H9 (cell line): ENCODE measurements at regions not wholly inside any gene's neighbourhood (a gene's known extent, or its start where the extent isn't known, plus 50 kb on each side); places are given as distances from the start of the nearest gene placed in this dataset.
A peak's percentile ranks its signal among the peaks of the same experiment; 100 is the strongest.

Source experiments
- DNase-seq: peaks from one replicate; pipeline ENCODE4 v3.0.0-alpha.2; 2017
- H2AFZ ChIP-seq: one replicate; pipeline ENCODE4 v1.6.1; 2013; ENCODE audit warnings: mild to moderate bottlenecking, low read length, control low read depth, moderate library complexity
- H2AK5ac ChIP-seq: 2 replicates; pipeline ENCODE4 v1.6.1; 2013; ENCODE audit warnings: low read length, control low read depth, mixed read lengths; ENCODE audit not compliant: insufficient read length
- H2BK120ac ChIP-seq: one replicate; pipeline ENCODE4 v1.6.1; 2013; ENCODE audit warnings: low read depth, mild to moderate bottlenecking, low read length, control low read depth, inconsistent platforms; ENCODE audit not compliant: poor library complexity, severe bottlenecking
- H2BK12ac ChIP-seq: 2 replicates; pipeline ENCODE4 v1.6.1; 2013; ENCODE audit warnings: low read length, control low read depth, mixed read lengths, low read depth; ENCODE audit not compliant: insufficient read length
- H2BK15ac ChIP-seq: 2 replicates; pipeline ENCODE4 v1.6.1; 2013; ENCODE audit warnings: low read depth, low read length, control low read depth
- H2BK20ac ChIP-seq: one replicate; pipeline ENCODE4 v1.6.1; 2013; ENCODE audit warnings: low read depth, mild to moderate bottlenecking, low read length, control low read depth, inconsistent platforms; ENCODE audit not compliant: poor library complexity, severe bottlenecking
- H2BK5ac ChIP-seq: 2 replicates; pipeline ENCODE4 v1.6.1; 2013; ENCODE audit warnings: low read length, control low read depth, mixed read lengths; ENCODE audit not compliant: insufficient read length
- H3K14ac ChIP-seq: 2 replicates; pipeline ENCODE4 v1.6.1; 2013; ENCODE audit warnings: low read length, control low read depth; ENCODE audit not compliant: insufficient read depth
- H3K18ac ChIP-seq: 2 replicates; pipeline ENCODE4 v1.6.1; 2013; ENCODE audit warnings: low read depth, mild to moderate bottlenecking, mixed read lengths, low read length, control low read depth; ENCODE audit not compliant: insufficient read length
- H3K23ac ChIP-seq: 2 replicates; pipeline ENCODE4 v1.6.1; 2013; ENCODE audit warnings: low read length, control low read depth, mixed read lengths, low read depth; ENCODE audit not compliant: insufficient read length
- H3K23me2 ChIP-seq: 2 replicates; pipeline ENCODE4 v1.6.1; 2013; ENCODE audit warnings: low read depth, mild to moderate bottlenecking, mixed read lengths, low read length, control low read depth; ENCODE audit not compliant: insufficient read length, poor library complexity, severe bottlenecking
- H3K27ac ChIP-seq: 2 replicates; pipeline ENCODE4 v1.5.1; 2013; ENCODE audit warnings: low read length, control low read depth, mixed read lengths, low read depth; ENCODE audit not compliant: insufficient read length
- H3K27me3 ChIP-seq: 2 replicates; pipeline ENCODE4 v1.6.1; 2013; ENCODE audit warnings: low read length, control low read depth, inconsistent platforms; ENCODE audit not compliant: insufficient read depth
- H3K4ac ChIP-seq: 2 replicates; pipeline ENCODE4 v1.6.1; 2013; ENCODE audit warnings: low read depth, mild to moderate bottlenecking, control low read depth, inconsistent platforms, low read length, moderate library complexity
- H3K4me1 ChIP-seq: 2 replicates; pipeline ENCODE4 v1.6.1; 2013; ENCODE audit warnings: low read length, control low read depth, inconsistent platforms; ENCODE audit not compliant: insufficient read depth
- H3K4me2 ChIP-seq: 2 replicates; pipeline ENCODE4 v1.6.1; 2013; ENCODE audit warnings: low read length, control low read depth, mixed read lengths; ENCODE audit not compliant: insufficient read length, insufficient read depth
- H3K56ac ChIP-seq: 2 replicates; pipeline ENCODE4 v1.6.1; 2013; ENCODE audit warnings: low read depth, mild to moderate bottlenecking, mixed read lengths, low read length, control low read depth; ENCODE audit not compliant: insufficient read length
- H3K79me1 ChIP-seq: 2 replicates; pipeline ENCODE4 v1.6.1; 2013; ENCODE audit warnings: low read depth, mild to moderate bottlenecking, moderate library complexity, low read length, control low read depth, inconsistent platforms; ENCODE audit not compliant: insufficient read depth, poor library complexity, severe bottlenecking
- H3K79me2 ChIP-seq: 2 replicates; pipeline ENCODE4 v1.6.1; 2013; ENCODE audit warnings: low read length, control low read depth, inconsistent platforms; ENCODE audit not compliant: insufficient read depth
- H3K9ac ChIP-seq: 2 replicates; pipeline ENCODE4 v1.6.1; 2013; ENCODE audit warnings: low read length, control low read depth, mixed read lengths; ENCODE audit not compliant: insufficient read length; ENCODE audit errors: extremely low read depth
- H3K9me3 ChIP-seq: one replicate; pipeline ENCODE4 v1.6.1; 2013; ENCODE audit warnings: low read depth, low read length, inconsistent platforms; ENCODE audit not compliant: control insufficient read depth
- H3T11ph ChIP-seq: one replicate; pipeline ENCODE4 v1.6.1; 2013; ENCODE audit warnings: mild to moderate bottlenecking, low read length, control low read depth, inconsistent platforms
- H4K20me1 ChIP-seq: one replicate; pipeline ENCODE4 v1.6.1; 2013; ENCODE audit not compliant: control insufficient read depth, insufficient read length, insufficient read depth
- H4K5ac ChIP-seq: 2 replicates; pipeline ENCODE4 v1.6.1; 2013; ENCODE audit warnings: low read depth, mild to moderate bottlenecking, mixed read lengths, low read length, control low read depth; ENCODE audit not compliant: insufficient read length
- H4K8ac ChIP-seq: replicated peaks from 2 replicates; pipeline ENCODE4 v1.6.1; 2013; ENCODE audit warnings: low read length, control low read depth, mixed read lengths, low read depth; ENCODE audit not compliant: insufficient read length
- H4K91ac ChIP-seq: 2 replicates; pipeline ENCODE4 v1.6.1; 2013; ENCODE audit warnings: low read depth, mild to moderate bottlenecking, moderate library complexity, mixed read lengths, low read length, control low read depth; ENCODE audit not compliant: insufficient read length
- H3K27ac Mint-ChIP-seq, 3 experiments: 2 replicates in 2 of 3; 3 replicates in 1 of 3; pipeline ENCODE4 v1.8.0; 2020 to 2021; ENCODE audit warnings: mixed read lengths in 3 of 3, mild to moderate bottlenecking in 1 of 3, moderate library complexity in 1 of 3
- H3K27me3 Mint-ChIP-seq: 2 replicates; pipeline ENCODE4 v1.8.0; 2021; ENCODE audit warnings: low read depth, mild to moderate bottlenecking, moderate library complexity, mixed read lengths
- H3K36me3 Mint-ChIP-seq, 3 experiments: 2 replicates in 2 of 3; 3 replicates in 1 of 3; pipeline ENCODE4 v1.8.0; 2020 to 2021; ENCODE audit warnings: low read depth in 3 of 3, mixed read lengths in 3 of 3; ENCODE audit not compliant: insufficient read depth in 1 of 3
- H3K4me1 Mint-ChIP-seq, 2 experiments: 2 replicates each; pipeline ENCODE4 v1.8.0; 2020; ENCODE audit warnings: mixed read lengths in 2 of 2
- H3K4me3 Mint-ChIP-seq, 2 experiments: 2 replicates in 1 of 2; 3 replicates in 1 of 2; pipeline ENCODE4 v1.8.0; 2020 to 2021; ENCODE audit warnings: mild to moderate bottlenecking in 2 of 2, mixed read lengths in 2 of 2, moderate library complexity in 1 of 2
- H3K9me3 Mint-ChIP-seq, 2 experiments: 2 replicates in 1 of 2; 3 replicates in 1 of 2; pipeline ENCODE4 v1.8.0; 2020; ENCODE audit warnings: mild to moderate bottlenecking in 2 of 2, mixed read lengths in 2 of 2, moderate library complexity in 1 of 2
- CTCF ChIP-seq: fragments of 200-600 bp; sonication (generic); conservative IDR thresholded peaks from 3 replicates; pipeline ENCODE4 v1.8.0; 2021; ENCODE audit warnings: antibody characterized with exemption, mild to moderate bottlenecking
- WGBS: extraction: QIAGEN DNeasy Blood & Tissue Kit; methylation state at CpG from one replicate; pipeline ENCODE4 v1.1.7; 2013; ENCODE audit warnings: missing lambda C conversion rate, low lambda C conversion rate, mixed read lengths; ENCODE audit not compliant: insufficient read length; ENCODE audit errors: extremely low coverage; 5-methylcytosine and 5-hydroxymethylcytosine counted together

GRCh38 chr14:22381408-22381760 lies 207.6 kb downstream of the DAD1 start:
- H2BK12ac ChIP-seq: no peak overlapping the region
- H4K91ac ChIP-seq: no peak overlapping the region
- H4K20me1 ChIP-seq: no peaks in the 10 kb centered on the region
- WGBS: no CpG with 5 or more reads among the region's 3 CpGs
- H4K5ac ChIP-seq: no peak overlapping the region
- H2AK5ac ChIP-seq: no peak overlapping the region
- H3K27me3 ChIP-seq: no peaks in the 10 kb centered on the region
- H3K27ac Mint-ChIP-seq: peak overlapping the region in 1 of 3 experiments; percentile 6; a peak in 1 of 7 replicates
- no peak overlapping the region for H2BK15ac ChIP-seq
- no peak overlapping the region for H3K23ac ChIP-seq
- H3K4me3 Mint-ChIP-seq: no peak overlapping the region
- H3T11ph ChIP-seq: no peak overlapping the region
- H3K27ac ChIP-seq: no peak overlapping the region
- H3K14ac ChIP-seq: no peak overlapping the region
- no peaks in the 10 kb centered on the region for H3K27me3 Mint-ChIP-seq
- no peaks in the 10 kb centered on the region for H3K79me2 ChIP-seq
- H3K9ac ChIP-seq: no peak overlapping the region
- no peak overlapping the region for H3K18ac ChIP-seq
- H3K56ac ChIP-seq: no peak overlapping the region
- peaks cover 16 to 21% of the 10 kb centered on the region in 2 experiments for H3K4me1 Mint-ChIP-seq
- no peak overlapping the region for H2BK120ac ChIP-seq
- H2BK20ac ChIP-seq: no peak overlapping the region
- H2AFZ ChIP-seq: no peak overlapping the region
- H3K79me1 ChIP-seq: no peaks in the 10 kb centered on the region
- H2BK5ac ChIP-seq: no peak overlapping the region
- H3K9me3 ChIP-seq: no peaks in the 10 kb centered on the region
- no peak overlapping the region for H3K4ac ChIP-seq
- DNase-seq: no peak
- H3K23me2 ChIP-seq: no peaks in the 10 kb centered on the region
- H3K4me2 ChIP-seq: no peak overlapping the region
- TF ChIP-seq CTCF: no peak
- no peaks in the 10 kb centered on the region for H3K9me3 Mint-ChIP-seq
- no peaks in the 10 kb centered on the region; the same call in 1 of the 2 replicates for H3K4me1 ChIP-seq
- no peak overlapping the region for H4K8ac ChIP-seq
- H3K36me3 Mint-ChIP-seq: no peaks in the 10 kb centered on the region
